ENCODE measurements at regions not wholly inside any gene's neighbourhood (a gene's known extent, or its start where the extent isn't known, plus 50 kb on each side); places are given as distances from the start of the nearest gene placed in this dataset.
A peak's percentile ranks its signal among the peaks of the same experiment; 100 is the strongest.

DNA sequence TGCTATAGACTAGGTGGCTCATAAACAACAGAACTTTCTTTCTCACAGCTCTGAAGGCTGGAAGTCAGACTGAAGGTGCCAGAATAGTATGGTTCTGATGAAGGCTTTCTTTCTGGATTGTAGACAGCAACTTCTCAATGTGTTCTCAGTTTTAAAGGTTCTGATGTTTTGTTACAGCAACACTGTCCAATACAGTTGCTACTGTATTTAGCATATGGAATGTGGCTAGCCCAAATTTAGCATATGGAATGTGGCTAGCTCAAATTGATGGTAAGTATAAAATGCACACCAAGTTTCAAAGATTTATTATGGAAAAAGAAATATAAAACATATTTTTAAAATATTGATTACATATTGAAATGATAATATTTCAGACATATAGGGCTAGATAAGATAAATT is 145.3 kb downstream of the MBL2 start:
- TF ChIP-seq, protein P1, sequence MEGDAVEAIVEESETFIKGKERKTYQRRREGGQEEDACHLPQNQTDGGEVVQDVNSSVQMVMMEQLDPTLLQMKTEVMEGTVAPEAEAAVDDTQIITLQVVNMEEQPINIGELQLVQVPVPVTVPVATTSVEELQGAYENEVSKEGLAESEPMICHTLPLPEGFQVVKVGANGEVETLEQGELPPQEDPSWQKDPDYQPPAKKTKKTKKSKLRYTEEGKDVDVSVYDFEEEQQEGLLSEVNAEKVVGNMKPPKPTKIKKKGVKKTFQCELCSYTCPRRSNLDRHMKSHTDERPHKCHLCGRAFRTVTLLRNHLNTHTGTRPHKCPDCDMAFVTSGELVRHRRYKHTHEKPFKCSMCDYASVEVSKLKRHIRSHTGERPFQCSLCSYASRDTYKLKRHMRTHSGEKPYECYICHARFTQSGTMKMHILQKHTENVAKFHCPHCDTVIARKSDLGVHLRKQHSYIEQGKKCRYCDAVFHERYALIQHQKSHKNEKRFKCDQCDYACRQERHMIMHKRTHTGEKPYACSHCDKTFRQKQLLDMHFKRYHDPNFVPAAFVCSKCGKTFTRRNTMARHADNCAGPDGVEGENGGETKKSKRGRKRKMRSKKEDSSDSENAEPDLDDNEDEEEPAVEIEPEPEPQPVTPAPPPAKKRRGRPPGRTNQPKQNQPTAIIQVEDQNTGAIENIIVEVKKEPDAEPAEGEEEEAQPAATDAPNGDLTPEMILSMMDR (IDR thresholded peaks at IDR 0.05; ENCODE audit: low read depth, low read length) = no peak
- in situ Hi-C loops (cut with HindIII; ENCODE audit: low sequenced_read_pairs) = no loop called here
- DNase-seq (ENCODE audit: low read depth, low spot score) = no peak

DNA sequence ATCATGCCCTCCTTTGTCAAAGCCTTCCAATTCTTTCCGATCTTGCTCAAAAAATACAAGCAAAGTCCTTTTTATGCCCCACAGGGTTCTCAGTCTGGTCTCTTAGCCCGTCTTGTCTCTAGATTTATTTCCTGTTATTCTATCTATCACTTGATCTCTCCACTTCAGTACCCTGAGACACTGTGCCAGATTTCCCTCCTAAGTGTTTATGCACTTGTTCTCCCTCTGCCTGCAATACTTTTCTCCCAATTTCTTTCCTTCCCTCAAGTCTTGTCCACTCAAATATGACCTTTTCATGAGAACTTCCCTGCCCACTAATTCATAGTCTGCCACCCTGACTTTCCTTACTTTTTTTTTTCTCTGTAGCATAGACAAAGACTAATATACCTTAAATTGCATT is 141.4 kb downstream of the MBL2 start:
- in situ Hi-C loops (cut with HindIII; ENCODE audit: low sequenced_read_pairs) = no loop called here
- TF ChIP-seq, protein P1 (IDR thresholded peaks at IDR 0.05; ENCODE audit: low read depth, low read length) = no peak
- DNase-seq (ENCODE audit: low read depth, low spot score) = no peak
- H3K4me3 ChIP-seq (ENCODE audit: low read depth, low read length) = no peak overlapping the region

More for the DNA sequence above, 145.3 kb downstream of the MBL2 start:
- no peak overlapping the region for H3K4me3 ChIP-seq (ENCODE audit: low read depth, low read length)

DNA sequence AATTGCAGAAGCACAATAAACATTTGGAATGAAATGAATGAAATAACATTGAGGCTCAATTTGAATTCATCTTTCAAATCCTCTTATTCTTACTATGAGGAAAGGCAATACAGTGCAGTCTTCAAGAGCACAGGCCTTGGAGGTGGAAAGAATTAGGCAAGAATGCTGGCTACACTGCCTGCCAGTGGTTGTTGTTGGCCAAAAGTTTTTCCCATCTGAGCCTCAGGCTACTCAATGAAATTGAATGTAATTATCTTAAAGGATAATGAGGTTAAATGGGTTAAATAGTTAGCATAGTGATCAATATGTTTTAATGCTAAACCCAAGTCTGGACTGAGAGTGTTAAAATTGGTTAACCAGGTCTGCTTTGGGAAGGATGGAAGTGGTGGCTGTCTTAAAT is 140.9 kb downstream of the MBL2 start:
- H3K4me3 ChIP-seq (ENCODE audit: low read depth, low read length) = no peak overlapping the region
- in situ Hi-C loops (cut with HindIII; ENCODE audit: low sequenced_read_pairs) = no loop called here
- DNase-seq (ENCODE audit: low read depth, low spot score) = no peak
- TF ChIP-seq, protein P1 (IDR thresholded peaks at IDR 0.05; ENCODE audit: low read depth, low read length) = no peak

DNA sequence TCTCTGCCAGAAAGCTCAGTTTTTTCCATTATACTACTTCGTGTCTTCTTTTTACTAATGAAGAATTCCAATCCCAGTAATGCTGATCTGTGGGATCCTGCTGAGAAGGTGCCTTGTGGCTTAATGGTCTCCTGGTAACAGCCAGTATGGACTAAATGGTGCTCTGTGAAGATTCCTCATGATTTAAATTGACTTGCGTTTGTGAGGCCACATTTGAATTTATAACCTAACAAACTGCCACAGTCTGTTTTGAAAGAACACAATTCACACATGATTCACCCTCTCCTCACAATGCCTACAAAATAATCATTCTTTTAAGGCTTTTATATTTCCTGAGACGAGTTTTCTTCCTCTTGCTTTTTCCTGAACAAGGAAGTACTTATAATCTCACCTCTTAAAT is 140.0 kb downstream of the MBL2 start:
- TF ChIP-seq, protein P1 (IDR thresholded peaks at IDR 0.05; ENCODE audit: low read depth, low read length) = no peak
- no peak overlapping the region for H3K4me3 ChIP-seq (ENCODE audit: low read depth, low read length)
- in situ Hi-C loops (cut with HindIII; ENCODE audit: low sequenced_read_pairs) = no loop called here
- DNase-seq (ENCODE audit: low read depth, low spot score) = peak; percentile 33

DNA sequence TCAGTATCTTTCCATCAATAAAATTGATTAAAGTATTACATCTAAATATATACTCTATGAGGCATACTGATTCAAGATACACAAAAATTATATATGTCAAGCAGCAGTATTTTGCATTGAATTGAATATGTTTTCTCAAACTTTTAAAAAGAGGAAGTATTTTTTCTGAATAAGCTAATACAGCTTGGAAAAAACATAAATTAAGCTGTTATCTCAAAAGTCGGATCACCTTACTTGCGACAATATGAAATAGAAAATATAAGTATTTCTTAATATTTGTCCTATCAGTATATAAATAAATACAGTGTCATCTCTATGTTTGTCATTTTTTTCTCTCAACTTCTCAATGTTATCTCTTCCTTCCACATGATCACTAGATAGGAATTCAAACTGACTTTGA is 139.3 kb downstream of the MBL2 start:
- H3K4me3 ChIP-seq (ENCODE audit: low read depth, low read length) = no peak overlapping the region
- in situ Hi-C loops (cut with HindIII; ENCODE audit: low sequenced_read_pairs) = no loop called here
- TF ChIP-seq, protein P1 (IDR thresholded peaks at IDR 0.05; ENCODE audit: low read depth, low read length) = no peak
- DNase-seq (ENCODE audit: low read depth, low spot score) = no peak

DNA sequence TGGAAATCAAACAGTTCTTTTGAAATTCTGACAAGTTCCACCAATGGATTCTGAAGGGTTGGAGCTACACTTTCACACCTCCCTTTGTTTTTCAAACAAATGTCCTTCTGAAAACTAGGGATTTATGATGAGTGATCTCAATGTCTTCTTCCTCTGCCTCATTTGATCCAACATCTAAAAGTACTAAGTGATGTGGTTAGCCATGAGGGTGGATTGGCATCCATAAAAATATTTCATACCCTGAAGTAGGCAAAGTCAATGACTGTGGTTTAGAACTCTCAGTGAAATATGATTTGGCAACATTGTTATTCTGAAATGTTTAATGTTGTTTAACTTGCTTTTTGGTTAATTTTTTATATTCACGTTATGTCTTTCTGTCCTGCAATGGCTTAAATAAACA is 136.9 kb downstream of the MBL2 start:
- in situ Hi-C loops (cut with HindIII; ENCODE audit: low sequenced_read_pairs) = no loop called here
- DNase-seq (ENCODE audit: low read depth, low spot score) = no peak
- TF ChIP-seq, protein P1 (IDR thresholded peaks at IDR 0.05; ENCODE audit: low read depth, low read length) = no peak
- no peak overlapping the region for H3K4me3 ChIP-seq (ENCODE audit: low read depth, low read length)

DNA sequence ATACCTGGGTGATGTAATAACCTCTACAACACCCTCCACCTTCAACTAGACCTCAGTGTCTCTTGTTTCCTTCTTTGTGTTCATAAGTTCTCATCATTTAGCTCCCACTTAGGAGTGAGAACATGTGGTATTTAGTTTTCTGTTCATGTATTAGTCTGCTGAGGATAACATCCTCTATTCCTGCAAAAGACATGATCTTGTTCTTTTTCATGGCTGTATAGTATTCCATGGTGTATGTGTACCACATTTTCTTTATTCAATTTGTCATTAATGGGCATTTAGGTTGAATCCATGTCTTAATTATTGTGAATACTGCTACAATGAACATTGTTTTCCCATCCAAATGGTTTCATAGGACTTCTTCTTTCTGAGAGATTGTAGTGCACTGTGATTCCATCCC is 135.7 kb downstream of the MBL2 start:
- no peak overlapping the region for H3K4me3 ChIP-seq (ENCODE audit: low read depth, low read length)
- no peak for DNase-seq (ENCODE audit: low read depth, low spot score)
- in situ Hi-C loops (cut with HindIII; ENCODE audit: low sequenced_read_pairs) = no loop called here
- TF ChIP-seq, protein P1 (IDR thresholded peaks at IDR 0.05; ENCODE audit: low read depth, low read length) = no peak
